Pancreas (tissue), 10 donors: ENCODE measurements at regions not wholly inside any gene's neighbourhood (a gene's known extent, or its start where the extent isn't known, plus 50 kb on each side); places are given as distances from the start of the nearest gene placed in this dataset.
"Not testable (repeated sequence)": the region's sequence is repeated elsewhere in the genome, so short reads cannot be mapped to it uniquely, and the experiment has no call there.

Source experiments
- ATAC-seq, 4 donors: fragments of 200-7000 bp; cut with Tn5 transposase; one replicate each; pipeline versions ENCODE4 v1.8.0 to v1.9.1; 2020; ENCODE audit warnings: mild to moderate bottlenecking in 4 of 4, moderate library complexity in 4 of 4
- DNase-seq, 6 donors: peaks; one replicate each; pipeline ENCODE4 v3.0.0-alpha.2; 2020
- FAIRE-seq: peaks from 2 replicates; lab custom pipeline; 2012; peaks lifted over from hg19 to GRCh38; lab: Jason Lieb, UNC
- H3K27ac ChIP-seq, 4 donors: fragments of 200-600 bp; sonication (generic); 1 replicate in 3 of 4; 2 replicates in 1 of 4; pipeline versions ENCODE4 v1.5.0 to v1.8.0; 2020
- H3K27me3 ChIP-seq, 4 donors: fragments of 200-600 bp; one replicate each; pipeline ENCODE4 v1.8.0; 2021
- H3K36me3 ChIP-seq, 3 donors: fragments of 200-600 bp; sonication (generic) in 1 of 3; one replicate each; pipeline versions ENCODE4 v1.5.0 to v1.8.0; 2020 to 2021
- H3K4me1 ChIP-seq, 3 donors: fragments of 200-600 bp; one replicate each; pipeline ENCODE4 v1.8.0; 2021
- H3K4me3 ChIP-seq, 4 donors: fragments of 200-600 bp; sonication (generic) in 2 of 4; one replicate each; pipeline versions ENCODE4 v1.5.0 to v1.8.0; 2020 to 2021
- H3K9me3 ChIP-seq, 4 donors: fragments of 200-600 bp; one replicate each; pipeline ENCODE4 v1.8.0; 2021
- WGBS, 2 donors: extraction: QIAGEN DNeasy Blood & Tissue Kit; methylation state at CpG; one replicate each; pipeline ENCODE4 v1.1.7; 2013; 5-methylcytosine and 5-hydroxymethylcytosine counted together
- intact Hi-C, 3 donors: fragments of 100-400 bp; cut with DNase I; formaldehyde crosslinking; loops; one replicate each; pipeline versions ENCODE4 v1.11.1 to v1.14.2; 2022
- TF ChIP-seq, protein P1 (sequence below), 4 donors: fragments of 200-600 bp; sonication (generic) in 3 of 4; IDR thresholded peaks; one replicate each; pipeline versions ENCODE4 v1.5.0 to v1.8.0; 2021; ENCODE audit warnings: antibody characterized with exemption in 4 of 4
- donor health status: healthy with polysubstance abuse.
- donor health status: DM: no; HTN: no; CAD: no; lungs with moderate emphysema.
- donor health status: DM: no; HTN: no; CAD: no.
- donor health status: control.
- donor health status: control.
- donor health status: Bipolar disorder and iron deficiency.
- donor health status: DM: yes; HTN: yes; CAD: no.
- donor health status: DM: no; HTN: no; CAD: no.
- donor health status: DM: no; HTN: no; CAD: no.
- donor health status: DM: yes; HTN: yes; CAD: no.

DNA sequence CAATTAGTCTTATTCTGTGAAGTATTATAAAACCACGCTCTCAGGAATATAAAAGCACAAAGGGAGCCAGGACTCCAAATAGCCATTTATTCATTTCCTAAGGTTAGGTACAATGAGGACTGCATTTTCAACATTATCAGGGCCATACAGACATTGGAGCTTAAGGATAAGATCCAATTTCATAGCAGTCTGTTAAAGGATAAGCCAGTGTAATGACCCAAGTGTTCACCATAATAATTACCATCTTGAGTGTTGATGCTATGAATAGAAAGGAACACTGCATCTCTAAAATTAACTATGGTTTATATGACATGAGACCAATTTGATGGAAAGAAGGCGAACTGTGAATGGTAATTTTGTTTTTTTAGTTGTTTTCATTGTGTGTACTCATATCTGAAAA is 403.1 kb downstream of the KCNJ18 start:
- WGBS, 2 donors, result 42 to 55% methylated on average over 2 of the region's 2 CpGs
- H3K27ac ChIP-seq, FAIRE-seq, H3K4me1 ChIP-seq, ATAC-seq, H3K27me3 ChIP-seq, H3K9me3 ChIP-seq, DNase-seq, intact Hi-C loops, H3K4me3 ChIP-seq, H3K36me3 ChIP-seq: not testable (repeated sequence)

DNA sequence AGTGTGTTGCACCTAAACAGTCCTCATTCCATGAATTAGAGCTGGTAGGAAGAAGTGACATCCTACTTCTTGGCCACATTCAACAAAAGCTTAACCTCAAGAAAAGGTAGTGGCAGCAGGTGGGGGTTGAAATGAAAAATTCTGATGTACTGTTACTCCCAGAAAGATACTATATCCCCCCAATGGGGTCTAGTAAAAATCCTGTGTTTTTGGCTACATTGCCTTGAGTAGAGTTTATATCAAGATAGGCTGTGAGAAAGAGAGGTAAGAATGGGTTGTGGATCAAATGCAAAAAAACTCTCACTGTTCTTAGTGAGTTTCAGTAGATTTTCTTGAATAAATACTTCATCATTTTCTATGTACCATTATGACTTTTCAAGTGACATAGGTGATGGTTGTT is 407.3 kb downstream of the KCNJ18 start:
- H3K9me3 ChIP-seq, ATAC-seq, H3K27ac ChIP-seq, intact Hi-C loops, H3K4me3 ChIP-seq, FAIRE-seq, DNase-seq, H3K36me3 ChIP-seq, H3K27me3 ChIP-seq, H3K4me1 ChIP-seq: not testable (repeated sequence)

DNA sequence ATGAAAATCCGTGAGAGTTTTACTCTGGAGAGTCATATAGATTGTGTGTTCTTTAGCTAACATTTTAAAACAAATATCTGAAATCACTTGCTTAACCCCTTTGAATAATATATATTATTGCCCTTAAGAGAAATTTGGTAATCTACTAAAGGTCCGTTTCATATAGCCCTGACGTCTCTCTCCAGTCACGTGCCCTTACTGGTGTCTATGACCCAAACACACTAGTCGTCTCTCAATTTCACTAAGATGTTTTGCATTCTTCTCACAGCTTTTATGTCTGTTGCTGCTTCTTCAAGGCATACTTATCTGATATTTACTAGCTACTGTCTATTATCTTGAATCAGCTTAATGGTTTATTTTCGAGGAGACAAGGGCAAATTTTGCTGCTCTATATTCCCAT is 409.9 kb downstream of the KCNJ18 start:
- Histone ChIP-seq H3K4me1 (no peaks in the 10 kb centered on the region), H3K4me3 (no peak overlapping the region), H3K27me3 (no peaks in the 10 kb centered on the region), H3K9me3 (no peaks in the 10 kb centered on the region), H3K36me3 (no peaks in the 10 kb centered on the region), H3K27ac (no peak overlapping the region)
- TF ChIP-seq, protein P1, sequence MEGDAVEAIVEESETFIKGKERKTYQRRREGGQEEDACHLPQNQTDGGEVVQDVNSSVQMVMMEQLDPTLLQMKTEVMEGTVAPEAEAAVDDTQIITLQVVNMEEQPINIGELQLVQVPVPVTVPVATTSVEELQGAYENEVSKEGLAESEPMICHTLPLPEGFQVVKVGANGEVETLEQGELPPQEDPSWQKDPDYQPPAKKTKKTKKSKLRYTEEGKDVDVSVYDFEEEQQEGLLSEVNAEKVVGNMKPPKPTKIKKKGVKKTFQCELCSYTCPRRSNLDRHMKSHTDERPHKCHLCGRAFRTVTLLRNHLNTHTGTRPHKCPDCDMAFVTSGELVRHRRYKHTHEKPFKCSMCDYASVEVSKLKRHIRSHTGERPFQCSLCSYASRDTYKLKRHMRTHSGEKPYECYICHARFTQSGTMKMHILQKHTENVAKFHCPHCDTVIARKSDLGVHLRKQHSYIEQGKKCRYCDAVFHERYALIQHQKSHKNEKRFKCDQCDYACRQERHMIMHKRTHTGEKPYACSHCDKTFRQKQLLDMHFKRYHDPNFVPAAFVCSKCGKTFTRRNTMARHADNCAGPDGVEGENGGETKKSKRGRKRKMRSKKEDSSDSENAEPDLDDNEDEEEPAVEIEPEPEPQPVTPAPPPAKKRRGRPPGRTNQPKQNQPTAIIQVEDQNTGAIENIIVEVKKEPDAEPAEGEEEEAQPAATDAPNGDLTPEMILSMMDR (IDR thresholded peaks at IDR 0.05), result no peak
- WGBS, 2 donors, result 27 to 57% methylated on average over 6 of the region's 6 CpGs
- intact Hi-C loops, result no loop called here
- DNase-seq (no peak), FAIRE-seq (no peak), ATAC-seq (no peak)

DNA sequence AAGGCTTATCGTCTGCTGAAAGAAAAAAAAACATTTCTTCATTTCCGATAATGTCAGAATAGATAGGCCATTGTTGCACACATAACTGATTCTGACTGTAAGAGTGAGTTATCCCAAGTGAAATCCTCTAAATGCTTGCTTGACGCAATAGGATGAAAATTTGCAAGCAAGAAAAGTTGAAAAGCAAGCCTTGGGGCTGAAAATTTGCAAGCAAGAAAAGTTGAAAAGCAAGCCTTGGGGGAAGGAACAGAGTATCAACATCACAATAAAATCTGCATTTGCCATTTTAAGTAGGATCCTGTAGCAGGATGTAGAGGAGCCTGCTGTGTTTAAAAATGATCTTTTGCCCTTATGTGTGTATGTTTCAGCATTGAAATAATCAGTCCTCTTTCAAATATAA is 424.4 kb downstream of the KCNJ18 start:
- DNase-seq, intact Hi-C loops, H3K4me3 ChIP-seq, ATAC-seq, H3K9me3 ChIP-seq, H3K27ac ChIP-seq, H3K4me1 ChIP-seq, FAIRE-seq, H3K27me3 ChIP-seq, H3K36me3 ChIP-seq: not testable (repeated sequence)
- WGBS, 2 donors, result 19 to 28% methylated on average over 3 of the region's 3 CpGs

DNA sequence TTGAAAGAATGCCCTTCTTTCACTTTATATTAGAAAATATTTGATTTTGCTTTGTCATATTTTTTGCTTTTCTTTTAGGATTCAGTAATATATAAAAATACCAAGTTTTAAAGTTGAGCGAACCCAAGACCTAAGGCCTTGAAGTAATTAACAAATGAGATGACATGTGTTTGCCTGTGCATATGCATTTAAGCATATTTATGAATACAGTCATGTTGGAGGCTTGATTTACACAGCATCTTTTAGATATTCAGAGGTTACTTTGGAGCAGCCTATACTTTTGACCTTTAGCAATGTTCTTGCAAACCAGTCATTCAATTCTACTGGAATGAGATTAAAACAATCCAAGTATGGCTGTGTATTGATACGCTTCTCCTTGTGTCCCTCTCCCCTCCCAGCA is 425.1 kb downstream of the KCNJ18 start:
- DNase-seq, H3K9me3 ChIP-seq, FAIRE-seq, H3K27me3 ChIP-seq, intact Hi-C loops, H3K4me3 ChIP-seq, H3K27ac ChIP-seq, H3K4me1 ChIP-seq, ATAC-seq, H3K36me3 ChIP-seq: not testable (repeated sequence)
- WGBS, 2 donors, result 54 to 58% methylated on average over 2 of the region's 2 CpGs

DNA sequence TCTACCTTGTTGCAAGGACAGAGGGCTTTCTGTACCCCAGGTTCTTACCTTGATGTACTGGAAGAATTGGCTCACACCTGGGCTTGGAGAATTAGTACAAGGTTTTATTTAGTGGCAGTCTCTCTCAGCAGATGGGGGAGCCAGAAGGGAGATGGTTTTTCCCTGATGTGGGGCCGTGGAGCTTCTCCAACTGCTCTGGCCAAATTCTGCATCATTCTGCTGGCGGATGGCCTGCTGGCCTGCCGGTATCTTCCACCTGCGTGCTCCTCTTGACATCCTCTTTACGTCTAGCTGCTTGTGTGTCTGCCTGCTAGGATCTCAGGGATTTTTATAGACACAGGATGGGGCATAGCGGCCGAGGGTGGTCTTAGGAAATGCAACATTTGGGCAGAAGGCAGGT is 426.7 kb downstream of the KCNJ18 start:
- intact Hi-C loops, H3K36me3 ChIP-seq, H3K9me3 ChIP-seq, H3K27me3 ChIP-seq, ATAC-seq, H3K4me3 ChIP-seq, DNase-seq, H3K27ac ChIP-seq, FAIRE-seq, H3K4me1 ChIP-seq: not testable (repeated sequence)
- WGBS, 2 donors, result 49 to 65% methylated on average over 7 of the region's 7 CpGs

DNA sequence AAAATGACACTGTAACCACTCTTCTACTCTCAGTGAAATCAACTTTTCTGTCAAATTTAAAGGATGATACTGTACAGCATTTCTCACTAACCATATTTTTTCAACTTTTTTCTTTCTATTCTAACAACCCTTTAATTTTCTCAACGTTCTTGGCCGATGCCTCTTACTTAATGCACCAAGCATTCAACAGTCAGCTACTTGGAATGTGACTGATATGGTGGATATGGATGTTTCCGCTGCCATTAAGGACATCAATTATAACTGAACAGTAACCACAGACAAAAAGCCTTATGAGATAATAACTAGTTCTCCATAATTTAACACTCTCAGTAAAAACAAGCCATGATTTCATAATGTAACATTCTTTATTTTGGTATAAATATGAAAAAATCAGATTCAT is 427.4 kb downstream of the KCNJ18 start:
- 53 to 63% methylated on average over 3 of the region's 3 CpGs for WGBS, 2 donors
- FAIRE-seq, result not testable (repeated sequence)

DNA sequence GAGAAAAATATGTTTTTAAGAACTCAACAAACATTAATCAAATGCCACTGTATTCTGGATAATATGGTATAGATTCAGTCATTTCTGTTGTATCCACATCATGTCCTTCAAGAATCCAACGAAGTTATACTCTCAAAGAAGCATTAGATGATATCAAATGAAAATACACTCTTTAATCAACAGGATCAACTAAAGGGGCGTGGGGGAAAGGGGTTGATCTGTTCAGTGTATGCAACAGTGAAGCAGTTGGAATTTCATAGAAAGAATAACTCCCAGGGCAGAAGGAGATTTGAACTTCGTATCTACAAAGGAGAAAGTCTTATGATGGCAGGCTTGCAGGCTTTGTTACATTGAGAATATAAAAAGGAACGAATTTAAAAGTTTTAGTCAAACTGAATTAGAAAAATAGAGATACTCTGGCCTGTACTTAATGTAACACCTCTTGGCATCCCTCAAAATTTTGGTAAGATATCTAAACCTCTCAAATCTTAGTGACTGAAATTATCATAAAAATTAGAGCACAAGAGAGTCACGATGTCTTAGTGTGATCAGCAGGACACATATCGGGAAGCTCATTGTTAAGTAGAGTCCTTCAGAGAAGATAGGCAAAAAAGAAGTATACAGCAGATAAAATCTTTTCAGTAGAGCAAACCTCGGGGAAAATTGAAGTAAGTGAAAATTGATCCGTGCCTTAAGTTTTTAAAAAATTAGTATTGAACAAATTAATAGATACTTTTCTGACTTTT is 431.4 kb downstream of the KCNJ18 start:
- Histone ChIP-seq H3K4me1 (no peaks in the 10 kb centered on the region), H3K27ac (no peak overlapping the region), H3K9me3 (no peaks in the 10 kb centered on the region), H3K36me3 (no peaks in the 10 kb centered on the region), H3K4me3 (no peak overlapping the region), H3K27me3 (no peaks in the 10 kb centered on the region)
- WGBS, 2 donors, result 24 to 28% methylated on average over 8 of the region's 8 CpGs
- TF ChIP-seq, protein P1 (IDR thresholded peaks at IDR 0.05), result no peak
- FAIRE-seq (no peak), ATAC-seq (no peak), DNase-seq (no peak)
- intact Hi-C loops, result no loop called here

More for the DNA sequence above, 427.4 kb downstream of the KCNJ18 start:
- H3K9me3 ChIP-seq, H3K4me1 ChIP-seq, ATAC-seq, H3K27me3 ChIP-seq, H3K27ac ChIP-seq, DNase-seq, intact Hi-C loops, H3K4me3 ChIP-seq, H3K36me3 ChIP-seq: not testable (repeated sequence)
